A549 (cell line): ENCODE measurements at regions not wholly inside any gene's neighbourhood (a gene's known extent, or its start where the extent isn't known, plus 50 kb on each side); places are given as distances from the start of the nearest gene placed in this dataset.

Source experiments
- ATAC-seq, 2 experiments: fragments of 200-7000 bp in 1 of 2; fragments of >200 bp in 1 of 2; cut with Nextera tagmentation in 1 of 2; cut with Tn5 transposase in 1 of 2; 3 replicates each; pipeline versions ENCODE4 v1.8.0 to v1.9.1; 2018 to 2020; ENCODE audit warnings: mild to moderate bottlenecking in 1 of 2, moderate library complexity in 1 of 2
- CTCF ChIA-PET: fragments of 300-600 bp; sonication (Branson Sonifier 250); formaldehyde crosslinking; extraction: SDS; loops from one replicate; lab custom pipeline; 2021; ENCODE audit warnings: antibody characterized with exemption, inconsistent platforms; lab: Yijun Ruan, JAX
- POLR2A ChIA-PET: fragments of 350-600 bp; formaldehyde crosslinking; extraction: SDS; loops from one replicate; lab custom pipeline; 2021; ENCODE audit warnings: antibody characterized with exemption, inconsistent platforms; lab: Yijun Ruan, JAX
- DNase-seq, 2 experiments: peaks; one replicate each; pipeline versions ENCODE4 v3.0.0 to v3.0.0-alpha.2; 2011 to 2016; ENCODE audit warnings: low read depth in 1 of 2, low spot score in 1 of 2
- FAIRE-seq: peaks from 2 replicates; lab custom pipeline; 2011; peaks lifted over from hg19 to GRCh38; lab: Jason Lieb, UNC
- H3K27ac ChIP-seq, 2 experiments: fragments of >200 bp; sonication (Bioruptor Twin); formaldehyde crosslinking; 3 replicates each; pipeline ENCODE4 v1.5.1; 2016 to 2017
- H3K4me1 ChIP-seq: fragments of >200 bp; sonication (Bioruptor Twin); formaldehyde crosslinking; 3 replicates; pipeline ENCODE4 v1.6.1; 2016
- H3K4me2 ChIP-seq: fragments of >200 bp; sonication (Bioruptor Twin); formaldehyde crosslinking; 3 replicates; pipeline ENCODE4 v1.6.1; 2016
- H3K4me3 ChIP-seq: fragments of >200 bp; sonication (Bioruptor Twin); formaldehyde crosslinking; 3 replicates; pipeline ENCODE4 v1.5.1; 2016
- H3K9me3 ChIP-seq: fragments of >200 bp; sonication (Bioruptor Twin); formaldehyde crosslinking; 3 replicates; pipeline ENCODE4 v1.6.1; 2016
- ATOH8 ChIP-seq: fragments of 250-450 bp; sonication (Bioruptor Pico); IDR thresholded peaks from 2 replicates; pipeline ENCODE4 v1.5.0; 2020; ENCODE audit warnings: low read depth, mild to moderate bottlenecking, moderate library complexity
- BCL3 ChIP-seq: fragments of >200 bp; sonication (Bioruptor Twin); formaldehyde crosslinking; IDR thresholded peaks from 3 replicates; pipeline ENCODE4 v1.6.1; 2016
- BHLHE40 ChIP-seq: IDR thresholded peaks from 2 replicates; pipeline ENCODE4 v1.6.1; 2012; ENCODE audit warnings: low read depth, low read length, inconsistent platforms
- CBX2 ChIP-seq: fragments of 200-600 bp; sonication (generic); IDR thresholded peaks from 2 replicates; pipeline ENCODE4 v1.6.1; 2016; ENCODE audit warnings: low read depth, mild to moderate bottlenecking, borderline replicate concordance
- CTCF ChIP-seq: fragments of >200 bp; sonication (Bioruptor Twin); formaldehyde crosslinking; IDR thresholded peaks from 3 replicates; pipeline ENCODE4 v1.5.1; 2016
- E2F6 ChIP-seq: IDR thresholded peaks from 2 replicates; pipeline ENCODE4 v1.6.1; 2012; ENCODE audit warnings: low read depth, borderline replicate concordance
- ELK1 ChIP-seq: fragments of 150-350 bp; IDR thresholded peaks from 2 replicates; pipeline ENCODE4 v1.6.1; 2014; ENCODE audit warnings: low read depth, mild to moderate bottlenecking, low read length
- HES2 ChIP-seq: fragments of >200 bp; sonication (Bioruptor Twin); formaldehyde crosslinking; IDR thresholded peaks from 2 replicates; pipeline ENCODE4 v1.6.1; 2016
- HMGXB4 ChIP-seq: fragments of 250-450 bp; sonication (Bioruptor Pico); IDR thresholded peaks from 2 replicates; pipeline ENCODE4 v1.5.0; 2021; ENCODE audit warnings: mild to moderate bottlenecking, moderate library complexity, borderline replicate concordance
- HOXA7 ChIP-seq: fragments of 250-450 bp; sonication (Bioruptor Pico); IDR thresholded peaks from 2 replicates; pipeline ENCODE4 v1.5.0; 2020; ENCODE audit warnings: mild to moderate bottlenecking, moderate library complexity
- JUNB ChIP-seq: fragments of >200 bp; sonication (Bioruptor Twin); formaldehyde crosslinking; IDR thresholded peaks from 2 replicates; pipeline ENCODE4 v1.6.1; 2016
- KDM1A ChIP-seq: fragments of 200-600 bp; sonication (generic); IDR thresholded peaks from 2 replicates; pipeline ENCODE4 v1.6.1; 2016; ENCODE audit warnings: low read depth, mild to moderate bottlenecking
- PBX3 ChIP-seq: IDR thresholded peaks from 2 replicates; pipeline ENCODE4 v1.6.1; 2012
- POLR2AphosphoS2 ChIP-seq: conservative IDR thresholded peaks from 2 replicates; pipeline ENCODE4 v1.6.1; 2012; ENCODE audit warnings: low read length, improper control_type of control experiment, inconsistent platforms
- RAD21 ChIP-seq, 2 experiments: fragments of >200 bp in 1 of 2; sonication (Bioruptor Twin) in 1 of 2; formaldehyde crosslinking in 1 of 2; IDR thresholded peaks in 1 of 2; conservative IDR thresholded peaks in 1 of 2; 2 replicates in 1 of 2; 3 replicates in 1 of 2; pipeline ENCODE4 v1.6.1; 2012 to 2018; ENCODE audit warnings: inconsistent platforms in 1 of 2
- RARB ChIP-seq: fragments of 250-450 bp; sonication (Bioruptor Pico); IDR thresholded peaks from 2 replicates; pipeline ENCODE4 v1.8.0; 2021; ENCODE audit warnings: mild to moderate bottlenecking, moderate library complexity
- REST ChIP-seq: fragments of 200-600 bp; sonication (generic); IDR thresholded peaks from 2 replicates; pipeline ENCODE4 v1.6.1; 2016; ENCODE audit warnings: antibody characterized with exemption, mild to moderate bottlenecking, moderate library complexity
- RNF2 ChIP-seq: fragments of 200-600 bp; sonication (generic); IDR thresholded peaks from 2 replicates; pipeline ENCODE4 v1.6.1; 2016; ENCODE audit warnings: low read depth, mild to moderate bottlenecking, antibody characterized with exemption, moderate library complexity, borderline replicate concordance
- SMC3 ChIP-seq: fragments of >200 bp; sonication (Bioruptor Twin); formaldehyde crosslinking; IDR thresholded peaks from 3 replicates; pipeline ENCODE4 v1.6.1; 2018; ENCODE audit warnings: inconsistent platforms
- ZSCAN20 ChIP-seq: fragments of 250-450 bp; sonication (Bioruptor Pico); IDR thresholded peaks from 2 replicates; pipeline ENCODE4 v1.8.0; 2022; ENCODE audit warnings: mild to moderate bottlenecking, moderate library complexity
- WGBS: methylation state at CpG from one replicate; pipeline ENCODE4 v1.1.6; 2017; ENCODE audit errors: missing lambda C conversion rate; 5-methylcytosine and 5-hydroxymethylcytosine counted together

- no peak for TF ChIP-seq HOXA7 (CRISPR knock-in tag)
These were observed 58.3 kb upstream of the PACRGL start (continued) for GRCh38 chr4:20641976-20642375.

GRCh38 chr4:20643631-20644030 lies 56.6 kb upstream of the PACRGL start:
- DNase-seq (no peak), FAIRE-seq (no peak), ATAC-seq (no peak)
- no peaks in the 10 kb centered on the region for H3K4me1 ChIP-seq
- no peak for TF ChIP-seq JUNB
- no peak for TF ChIP-seq CBX2
- TF ChIP-seq SMC3, result no peak
- TF ChIP-seq ATOH8 (CRISPR knock-in tag), result no peak
- TF ChIP-seq RNF2, result no peak
- TF ChIP-seq REST, result no peak
- TF ChIP-seq HES2, result no peak
- no peak for TF ChIP-seq RARB (CRISPR knock-in tag)
- TF ChIP-seq KDM1A, result no peak
- no peak for TF ChIP-seq E2F6
- no peak for TF ChIP-seq ZSCAN20 (CRISPR knock-in tag)
- TF ChIP-seq BHLHE40, result no peak
- no peak for TF ChIP-seq PBX3
- TF ChIP-seq HMGXB4 (CRISPR knock-in tag), result no peak
- no peak for TF ChIP-seq POLR2AphosphoS2
- TF ChIP-seq CTCF, result no peak
- no peak for TF ChIP-seq ELK1
- no peak for TF ChIP-seq BCL3
- TF ChIP-seq RAD21 (conservative IDR thresholded peaks at IDR 0.05 in 1 of 2, IDR thresholded peaks at IDR 0.05 in 1 of 2), result no peak
- no peaks in the 10 kb centered on the region for H3K9me3 ChIP-seq
- 0% methylated on average over 2 of the region's 2 CpGs for WGBS
- CTCF ChIA-PET, result no interaction called here
- H3K4me2 ChIP-seq, result no peak overlapping the region
- H3K27ac ChIP-seq, result no peak overlapping the region
- POLR2A ChIA-PET, result no interaction called here
- no peak overlapping the region for H3K4me3 ChIP-seq
